ENCODE measurements at regions not wholly inside any gene's neighbourhood (a gene's known extent, or its start where the extent isn't known, plus 50 kb on each side); places are given as distances from the start of the nearest gene placed in this dataset.
"Not testable (repeated sequence)": the region's sequence is repeated elsewhere in the genome, so short reads cannot be mapped to it uniquely, and the experiment has no call there.

- H3K4me3 ChIP-seq (ENCODE audit: low read length): no peak overlapping the region
- no peak for DNase-seq (ENCODE audit: low read depth)
- TF ChIP-seq CTCF (IDR thresholded peaks at IDR 0.05; ENCODE audit: insufficient read depth, low read depth, low read length, missing control alignments): no peak
These were observed 175.7 kb upstream of the MXRA5 start for GRCh38 chrX:3522101-3522650.

- DNase-seq (ENCODE audit: low read depth): no peak
- H3K4me3 ChIP-seq (ENCODE audit: low read length): no peak overlapping the region
- no peak for TF ChIP-seq CTCF (IDR thresholded peaks at IDR 0.05; ENCODE audit: insufficient read depth, low read depth, low read length, missing control alignments)
These were observed 174.9 kb upstream of the MXRA5 start for GRCh38 chrX:3521396-3521795.

- TF ChIP-seq CTCF (IDR thresholded peaks at IDR 0.05; ENCODE audit: insufficient read depth, low read depth, low read length, missing control alignments): no peak
- no peak overlapping the region for H3K4me3 ChIP-seq (ENCODE audit: low read length)
- DNase-seq (ENCODE audit: low read depth): no peak
These were observed 174.5 kb upstream of the MXRA5 start for GRCh38 chrX:3520982-3521381.

GRCh38 chrX:3520458-3520857, 174.0 kb upstream of the MXRA5 start:
- TF ChIP-seq CTCF (IDR thresholded peaks at IDR 0.05; ENCODE audit: insufficient read depth, low read depth, low read length, missing control alignments): no peak
- no peak overlapping the region for H3K4me3 ChIP-seq (ENCODE audit: low read length)
- no peak for DNase-seq (ENCODE audit: low read depth)

GRCh38 chrX:3519384-3519783, 172.9 kb upstream of the MXRA5 start:
- not testable (repeated sequence) for DNase-seq (ENCODE audit: low read depth); H3K4me3 ChIP-seq (ENCODE audit: low read length)

- TF ChIP-seq CTCF (IDR thresholded peaks at IDR 0.05; ENCODE audit: insufficient read depth, low read depth, low read length, missing control alignments): no peak
- no peak overlapping the region for H3K4me3 ChIP-seq (ENCODE audit: low read length)
- peak; percentile 1 for DNase-seq (ENCODE audit: low read depth)
These were observed 172.4 kb upstream of the MXRA5 start for GRCh38 chrX:3518870-3519269.

- no peak overlapping the region for H3K4me3 ChIP-seq (ENCODE audit: low read length)
- DNase-seq (ENCODE audit: low read depth): no peak
- no peak for TF ChIP-seq CTCF (IDR thresholded peaks at IDR 0.05; ENCODE audit: insufficient read depth, low read depth, low read length, missing control alignments)
These were observed 169.6 kb upstream of the MXRA5 start for GRCh38 chrX:3516051-3516541.
